ENCODE measurements at regions not wholly inside any gene's neighbourhood (a gene's known extent, or its start where the extent isn't known, plus 50 kb on each side); places are given as distances from the start of the nearest gene placed in this dataset.

- Histone ChIP-seq H3T11ph (ENCODE audit: low read length) (no peak overlapping the region), H3K27me3 (ENCODE audit: insufficient read depth, low read length) (no peaks in the 10 kb centered on the region; the same call in 1 of the 2 replicates), H3K79me2 (ENCODE audit: insufficient read depth, low read length) (no peaks in the 10 kb centered on the region), H3K56ac (ENCODE audit: insufficient read length, low read depth, low read length) (no peak overlapping the region), H2AK5ac (ENCODE audit: insufficient read length, low read length) (no peak overlapping the region), H3K4me2 (ENCODE audit: insufficient read depth, insufficient read length, low read length) (no peak overlapping the region), H3K9ac (ENCODE audit: extremely low read depth, insufficient read length, low read length) (no peak overlapping the region), H3K4ac (ENCODE audit: low read depth, low read length) (no peak overlapping the region), H3K9me3 (ENCODE audit: control insufficient read depth, low read depth, low read length) (no peaks in the 10 kb centered on the region), H3K18ac (ENCODE audit: insufficient read length, low read depth, low read length) (no peak overlapping the region), H3K23me2 (ENCODE audit: insufficient read length, low read depth, low read length, poor library complexity, severe bottlenecking) (no peaks in the 10 kb centered on the region), H2BK15ac (ENCODE audit: low read depth, low read length) (no peak overlapping the region), H3K23ac (ENCODE audit: insufficient read length, low read depth, low read length) (no peak overlapping the region), H2BK12ac (ENCODE audit: insufficient read length, low read depth, low read length) (no peak overlapping the region), H4K8ac (replicated peaks; ENCODE audit: insufficient read length, low read depth, low read length) (no peak overlapping the region), H4K20me1 (ENCODE audit: control insufficient read depth, insufficient read depth, insufficient read length) (no peaks in the 10 kb centered on the region), H2AFZ (ENCODE audit: low read length) (no peak overlapping the region), H2BK20ac (ENCODE audit: low read depth, low read length, poor library complexity, severe bottlenecking) (no peak overlapping the region), H3K27ac (ENCODE audit: insufficient read length, low read depth, low read length) (no peak overlapping the region), H2BK5ac (ENCODE audit: insufficient read length, low read length) (no peak overlapping the region), H3K14ac (ENCODE audit: insufficient read depth, low read length) (no peak overlapping the region), H4K5ac (ENCODE audit: insufficient read length, low read depth, low read length) (no peak overlapping the region), H3K4me1 (ENCODE audit: insufficient read depth, low read length) (no peaks in the 10 kb centered on the region), H4K91ac (ENCODE audit: insufficient read length, low read depth, low read length) (no peak overlapping the region), H2BK120ac (ENCODE audit: low read depth, low read length, poor library complexity, severe bottlenecking) (no peak overlapping the region), H3K79me1 (ENCODE audit: insufficient read depth, low read depth, low read length, poor library complexity, severe bottlenecking) (no peaks in the 10 kb centered on the region)
- no peak for DNase-seq
- H3K36me3 Mint-ChIP-seq (ENCODE audit: insufficient read depth in 1 of 3, low read depth in 3 of 3), result no peaks in the 10 kb centered on the region
- H3K27me3 Mint-ChIP-seq (ENCODE audit: low read depth), result peaks cover 13% of the 10 kb centered on the region
- no peak overlapping the region for H3K4me3 Mint-ChIP-seq
- H3K9me3 Mint-ChIP-seq, result no peaks in the 10 kb centered on the region; a peak in 2 of 5 replicates
- H3K4me1 Mint-ChIP-seq, result no peaks in the 10 kb centered on the region
- WGBS (ENCODE audit: extremely low coverage, insufficient read length, low lambda C conversion rate), result no CpG with 5 or more reads among the region's 3 CpGs
- no peak overlapping the region for H3K27ac Mint-ChIP-seq
- TF ChIP-seq CTCF (conservative IDR thresholded peaks at IDR 0.05), result no peak
These were observed 96.6 kb upstream of the PROKR2 start for GRCh38 chr20:5413394-5413793.

Measured in H9 (cell line).